ENCODE measurements at regions not wholly inside any gene's neighbourhood (a gene's known extent, or its start where the extent isn't known, plus 50 kb on each side); places are given as distances from the start of the nearest gene placed in this dataset.

DNA sequence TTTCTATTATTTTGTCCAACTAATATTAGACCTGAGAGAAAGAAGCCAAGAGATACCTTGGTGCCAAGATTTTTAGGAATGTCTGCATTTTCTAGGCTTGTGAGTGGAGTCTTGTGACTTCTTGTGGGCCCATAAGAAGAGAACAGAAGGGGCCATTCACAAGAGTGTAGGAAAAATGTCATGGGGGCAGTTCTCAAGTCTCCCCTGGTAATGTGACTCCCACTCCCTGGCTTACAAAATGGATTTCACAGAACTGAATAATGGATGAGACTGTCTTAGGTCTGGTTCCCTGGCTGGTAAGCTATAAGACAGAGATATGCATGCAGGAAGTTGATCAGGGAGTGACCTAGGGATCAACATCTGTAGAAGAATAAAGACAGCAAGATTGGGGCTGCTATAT, 181.3 kb downstream of the CBLN1 start:
- TF ChIP-seq, protein P1, sequence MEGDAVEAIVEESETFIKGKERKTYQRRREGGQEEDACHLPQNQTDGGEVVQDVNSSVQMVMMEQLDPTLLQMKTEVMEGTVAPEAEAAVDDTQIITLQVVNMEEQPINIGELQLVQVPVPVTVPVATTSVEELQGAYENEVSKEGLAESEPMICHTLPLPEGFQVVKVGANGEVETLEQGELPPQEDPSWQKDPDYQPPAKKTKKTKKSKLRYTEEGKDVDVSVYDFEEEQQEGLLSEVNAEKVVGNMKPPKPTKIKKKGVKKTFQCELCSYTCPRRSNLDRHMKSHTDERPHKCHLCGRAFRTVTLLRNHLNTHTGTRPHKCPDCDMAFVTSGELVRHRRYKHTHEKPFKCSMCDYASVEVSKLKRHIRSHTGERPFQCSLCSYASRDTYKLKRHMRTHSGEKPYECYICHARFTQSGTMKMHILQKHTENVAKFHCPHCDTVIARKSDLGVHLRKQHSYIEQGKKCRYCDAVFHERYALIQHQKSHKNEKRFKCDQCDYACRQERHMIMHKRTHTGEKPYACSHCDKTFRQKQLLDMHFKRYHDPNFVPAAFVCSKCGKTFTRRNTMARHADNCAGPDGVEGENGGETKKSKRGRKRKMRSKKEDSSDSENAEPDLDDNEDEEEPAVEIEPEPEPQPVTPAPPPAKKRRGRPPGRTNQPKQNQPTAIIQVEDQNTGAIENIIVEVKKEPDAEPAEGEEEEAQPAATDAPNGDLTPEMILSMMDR (IDR thresholded peaks at IDR 0.05; ENCODE audit: poor library complexity), result no peak
- no peak for TF ChIP-seq EZH2 (IDR thresholded peaks at IDR 0.05; ENCODE audit: borderline replicate concordance)

All from hepatocyte (in vitro differentiated cells).